ENCODE measurements at regions not wholly inside any gene's neighbourhood (a gene's known extent, or its start where the extent isn't known, plus 50 kb on each side); places are given as distances from the start of the nearest gene placed in this dataset.

- H3K27me3 Mint-ChIP-seq (ENCODE audit: low read depth): peaks cover 5% of the 10 kb centered on the region
- no peak for TF ChIP-seq CTCF (IDR thresholded peaks at IDR 0.05; ENCODE audit: unreplicated experiment)
These were observed 65.4 kb downstream of the MRPL32 start for GRCh38 chr7:42997611-42998010.

GRCh38 chr7:43004082-43004481 lies 71.9 kb downstream of the MRPL32 start:
- Mint-ChIP-seq H3K27ac (no peak overlapping the region), H3K27me3 (ENCODE audit: low read depth) (peaks cover 2% of the 10 kb centered on the region), H3K9me3 (peaks cover 8% of the 10 kb centered on the region), H3K36me3 (no peaks in the 10 kb centered on the region), H3K4me1 (peaks cover 9% of the 10 kb centered on the region), H3K4me3 (no peak overlapping the region)
- no peak for TF ChIP-seq CTCF (IDR thresholded peaks at IDR 0.05; ENCODE audit: unreplicated experiment)
- no peak for DNase-seq (ENCODE audit: low spot score in 2 of 2, unreplicated experiment in 2 of 2)

More at GRCh38 chr7:42997611-42998010, 65.4 kb downstream of the MRPL32 start:
- DNase-seq (ENCODE audit: low spot score in 2 of 2, unreplicated experiment in 2 of 2): no peak
- Mint-ChIP-seq H3K27ac (no peak overlapping the region), H3K9me3 (peaks cover 10% of the 10 kb centered on the region), H3K36me3 (no peaks in the 10 kb centered on the region), H3K4me3 (no peak overlapping the region), H3K4me1 (no peaks in the 10 kb centered on the region)

- no peak overlapping the region for H3K27ac Mint-ChIP-seq
These were observed 73.8 kb downstream of the MRPL32 start for GRCh38 chr7:43006008-43006407.

GRCh38 chr7:43010061-43010460 lies 77.9 kb downstream of the MRPL32 start:
- no peaks in the 10 kb centered on the region for H3K27me3 Mint-ChIP-seq (ENCODE audit: low read depth)
- peaks cover 12% of the 10 kb centered on the region for H3K9me3 Mint-ChIP-seq
- peaks cover 7% of the 10 kb centered on the region for H3K4me1 Mint-ChIP-seq
- no peak for DNase-seq (ENCODE audit: low spot score in 2 of 2, unreplicated experiment in 2 of 2)
- H3K27ac Mint-ChIP-seq: no peak overlapping the region
- H3K36me3 Mint-ChIP-seq: no peaks in the 10 kb centered on the region
- H3K4me3 Mint-ChIP-seq: no peak overlapping the region
- TF ChIP-seq CTCF (IDR thresholded peaks at IDR 0.05; ENCODE audit: unreplicated experiment): no peak

More at GRCh38 chr7:43006008-43006407, 73.8 kb downstream of the MRPL32 start:
- Mint-ChIP-seq H3K4me3 (no peak overlapping the region), H3K36me3 (no peaks in the 10 kb centered on the region), H3K9me3 (peaks cover 5% of the 10 kb centered on the region), H3K27me3 (ENCODE audit: low read depth) (peaks cover under 1% of the 10 kb centered on the region), H3K4me1 (peaks cover 12% of the 10 kb centered on the region)
- no peak for TF ChIP-seq CTCF (IDR thresholded peaks at IDR 0.05; ENCODE audit: unreplicated experiment)
- no peak for DNase-seq (ENCODE audit: low spot score in 2 of 2, unreplicated experiment in 2 of 2)

GRCh38 chr7:43011879-43012278 lies 79.7 kb downstream of the MRPL32 start:
- peaks cover 7% of the 10 kb centered on the region for H3K9me3 Mint-ChIP-seq
- H3K4me3 Mint-ChIP-seq: no peak overlapping the region
- no peak overlapping the region for H3K27ac Mint-ChIP-seq
- peaks cover 7% of the 10 kb centered on the region for H3K4me1 Mint-ChIP-seq
- no peak for TF ChIP-seq CTCF (IDR thresholded peaks at IDR 0.05; ENCODE audit: unreplicated experiment)
- H3K36me3 Mint-ChIP-seq: no peaks in the 10 kb centered on the region
- peaks cover 8% of the 10 kb centered on the region for H3K27me3 Mint-ChIP-seq (ENCODE audit: low read depth)
- DNase-seq (ENCODE audit: low spot score in 2 of 2, unreplicated experiment in 2 of 2): no peak

GRCh38 chr7:43014406-43014805 lies 82.2 kb downstream of the MRPL32 start:
- Mint-ChIP-seq H3K27ac (no peak overlapping the region), H3K4me3 (no peak overlapping the region), H3K4me1 (peaks cover 3% of the 10 kb centered on the region), H3K27me3 (ENCODE audit: low read depth) (peaks cover 8% of the 10 kb centered on the region), H3K9me3 (peaks cover 7% of the 10 kb centered on the region), H3K36me3 (no peaks in the 10 kb centered on the region)
- no peak for DNase-seq (ENCODE audit: low spot score in 2 of 2, unreplicated experiment in 2 of 2)
- TF ChIP-seq CTCF (IDR thresholded peaks at IDR 0.05; ENCODE audit: unreplicated experiment): no peak
